ENCODE measurements at regions not wholly inside any gene's neighbourhood (a gene's known extent, or its start where the extent isn't known, plus 50 kb on each side); places are given as distances from the start of the nearest gene placed in this dataset.

DNA sequence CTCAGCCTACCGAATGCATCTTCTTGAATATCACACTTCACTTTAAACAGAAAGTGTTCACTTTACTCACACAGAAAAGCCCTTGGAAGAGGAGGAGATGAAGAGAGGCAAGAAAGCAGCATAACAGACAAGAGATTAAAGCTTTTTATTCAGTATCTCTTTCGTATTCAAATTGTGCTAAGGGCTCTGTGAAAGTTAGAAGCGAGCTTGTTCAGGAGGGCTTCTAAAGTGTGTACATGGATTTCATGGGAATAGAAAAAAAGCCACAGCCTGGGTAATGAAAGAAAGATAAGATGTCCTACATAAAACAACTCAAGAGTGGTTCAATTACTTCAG is 531.9 kb downstream of the TMEM182 start:
- no peaks in the 10 kb centered on the region for H3K4me1 ChIP-seq (ENCODE audit: insufficient read depth, low read length)
- H3K9me2 ChIP-seq (replicated peaks; ENCODE audit: low read length) = no peaks in the 10 kb centered on the region
- H3K36me3 ChIP-seq (ENCODE audit: low read depth, low read length) = no peaks in the 10 kb centered on the region
- no TSS peak for BruUV-seq (replicated peaks)
- peaks cover 88% of the 10 kb centered on the region for H3K27me3 ChIP-seq (ENCODE audit: low read length)
- H3K9me3 ChIP-seq (ENCODE audit: low read length) = no peaks in the 10 kb centered on the region
- H3F3A ChIP-seq (ENCODE audit: low read length, unreplicated experiment) = no peaks in the 10 kb centered on the region
- POLR2A ChIA-PET (ENCODE audit: unreplicated experiment) = no interaction called here
- H3K4me3 ChIP-seq (ENCODE audit: low read length) = no peak overlapping the region
- no peaks in the 10 kb centered on the region for H3K79me2 ChIP-seq (ENCODE audit: low read length)
- no peak overlapping the region for H3K9ac ChIP-seq (ENCODE audit: low read length)
- no peak overlapping the region for H2AFZ ChIP-seq (ENCODE audit: low read length)
- intact Hi-C loops (cut with micrococcal nuclease) = no loop called here
- no peak for ATAC-seq
- CTCF ChIA-PET = no interaction called here
- H3K27ac ChIP-seq (ENCODE audit: low read length) = no peak overlapping the region
- TF ChIP-seq, protein P1, sequence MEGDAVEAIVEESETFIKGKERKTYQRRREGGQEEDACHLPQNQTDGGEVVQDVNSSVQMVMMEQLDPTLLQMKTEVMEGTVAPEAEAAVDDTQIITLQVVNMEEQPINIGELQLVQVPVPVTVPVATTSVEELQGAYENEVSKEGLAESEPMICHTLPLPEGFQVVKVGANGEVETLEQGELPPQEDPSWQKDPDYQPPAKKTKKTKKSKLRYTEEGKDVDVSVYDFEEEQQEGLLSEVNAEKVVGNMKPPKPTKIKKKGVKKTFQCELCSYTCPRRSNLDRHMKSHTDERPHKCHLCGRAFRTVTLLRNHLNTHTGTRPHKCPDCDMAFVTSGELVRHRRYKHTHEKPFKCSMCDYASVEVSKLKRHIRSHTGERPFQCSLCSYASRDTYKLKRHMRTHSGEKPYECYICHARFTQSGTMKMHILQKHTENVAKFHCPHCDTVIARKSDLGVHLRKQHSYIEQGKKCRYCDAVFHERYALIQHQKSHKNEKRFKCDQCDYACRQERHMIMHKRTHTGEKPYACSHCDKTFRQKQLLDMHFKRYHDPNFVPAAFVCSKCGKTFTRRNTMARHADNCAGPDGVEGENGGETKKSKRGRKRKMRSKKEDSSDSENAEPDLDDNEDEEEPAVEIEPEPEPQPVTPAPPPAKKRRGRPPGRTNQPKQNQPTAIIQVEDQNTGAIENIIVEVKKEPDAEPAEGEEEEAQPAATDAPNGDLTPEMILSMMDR (conservative IDR thresholded peaks at IDR 0.05; ENCODE audit: low read depth, low read length) = no peak
- TF ChIP-seq EZH2phosphoT487 (IDR thresholded peaks at IDR 0.05; ENCODE audit: borderline replicate concordance, low read length) (no peak), EZH2 (IDR thresholded peaks at IDR 0.05; ENCODE audit: low read length, unreplicated experiment) (no peak)
- no peaks in the 10 kb centered on the region for H4K20me1 ChIP-seq (ENCODE audit: low read length)
- H3K4me2 ChIP-seq (ENCODE audit: low read length) = no peak overlapping the region
- no peak for DNase-seq

DNA sequence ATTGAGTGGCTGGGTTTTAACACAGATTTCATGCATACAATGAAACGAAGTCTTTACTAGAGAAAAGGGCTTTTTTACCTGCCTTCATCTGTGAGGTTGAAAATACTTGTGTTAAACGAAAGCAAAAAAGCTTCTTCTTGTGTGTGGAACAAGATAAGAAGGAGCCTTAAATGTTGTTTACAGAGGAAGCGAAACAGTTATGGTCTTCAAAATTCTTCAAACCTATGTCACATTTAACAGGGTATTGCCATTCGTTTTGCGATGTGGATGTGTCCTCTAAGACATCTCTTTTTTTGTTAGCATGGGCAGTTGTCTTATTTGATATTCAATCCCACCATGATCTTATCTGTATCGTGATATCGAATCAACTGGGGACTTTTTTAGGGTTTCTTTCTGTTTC is 532.6 kb downstream of the TMEM182 start:
- POLR2A ChIA-PET (ENCODE audit: unreplicated experiment) = no interaction called here
- H3K9me3 ChIP-seq (ENCODE audit: low read length) = no peaks in the 10 kb centered on the region
- no peaks in the 10 kb centered on the region for H3K36me3 ChIP-seq (ENCODE audit: low read depth, low read length)
- H3K27ac ChIP-seq (ENCODE audit: low read length) = no peak overlapping the region
- H3F3A ChIP-seq (ENCODE audit: low read length, unreplicated experiment) = no peaks in the 10 kb centered on the region
- no peak overlapping the region for H3K9ac ChIP-seq (ENCODE audit: low read length)
- no peaks in the 10 kb centered on the region for H3K79me2 ChIP-seq (ENCODE audit: low read length)
- H3K4me2 ChIP-seq (ENCODE audit: low read length) = no peak overlapping the region
- DNase-seq (no peak), ATAC-seq (no peak)
- H4K20me1 ChIP-seq (ENCODE audit: low read length) = no peaks in the 10 kb centered on the region
- peaks cover 87% of the 10 kb centered on the region for H3K27me3 ChIP-seq (ENCODE audit: low read length)
- no peak overlapping the region for H2AFZ ChIP-seq (ENCODE audit: low read length)
- intact Hi-C loops (cut with micrococcal nuclease) = no loop called here
- no peaks in the 10 kb centered on the region for H3K4me1 ChIP-seq (ENCODE audit: insufficient read depth, low read length)
- CTCF ChIA-PET = no interaction called here
- no peak overlapping the region for H3K4me3 ChIP-seq (ENCODE audit: low read length)
- no TSS peak for BruUV-seq (replicated peaks)
- TF ChIP-seq, protein P1 (conservative IDR thresholded peaks at IDR 0.05; ENCODE audit: low read depth, low read length) = no peak
- TF ChIP-seq EZH2phosphoT487 (IDR thresholded peaks at IDR 0.05; ENCODE audit: borderline replicate concordance, low read length) (no peak), EZH2 (IDR thresholded peaks at IDR 0.05; ENCODE audit: low read length, unreplicated experiment) (no peak)
- H3K9me2 ChIP-seq (replicated peaks; ENCODE audit: low read length) = no peaks in the 10 kb centered on the region

DNA sequence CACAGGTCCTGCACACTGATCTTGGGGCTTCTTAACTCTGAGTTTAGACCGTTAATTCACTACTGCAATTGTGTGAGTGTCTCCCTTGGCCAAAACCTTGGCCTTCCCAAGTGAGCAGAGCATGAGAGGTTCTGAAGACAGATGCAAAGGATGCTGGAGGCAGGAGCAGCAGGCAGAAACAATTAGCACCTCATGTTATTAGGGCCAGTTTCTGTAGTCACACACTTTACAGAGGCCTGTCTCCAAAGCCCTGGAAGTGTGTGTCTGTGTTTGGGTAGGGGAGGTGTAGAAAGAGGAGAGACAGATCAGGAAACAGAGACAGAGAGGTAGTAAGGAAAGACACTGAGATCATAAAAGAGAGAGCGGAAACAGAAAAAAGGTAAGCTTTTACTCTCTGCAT is 533.8 kb downstream of the TMEM182 start:
- Histone ChIP-seq H3K4me1 (ENCODE audit: insufficient read depth, low read length) (no peaks in the 10 kb centered on the region), H4K20me1 (ENCODE audit: low read length) (no peaks in the 10 kb centered on the region), H3K27me3 (ENCODE audit: low read length) (peaks cover 76% of the 10 kb centered on the region), H2AFZ (ENCODE audit: low read length) (no peak overlapping the region), H3K9ac (ENCODE audit: low read length) (no peak overlapping the region), H3K9me2 (replicated peaks; ENCODE audit: low read length) (no peaks in the 10 kb centered on the region), H3K36me3 (ENCODE audit: low read depth, low read length) (no peaks in the 10 kb centered on the region), H3K27ac (ENCODE audit: low read length) (no peak overlapping the region), H3K79me2 (ENCODE audit: low read length) (no peaks in the 10 kb centered on the region), H3K4me3 (ENCODE audit: low read length) (no peak overlapping the region), H3K4me2 (ENCODE audit: low read length) (no peak overlapping the region), H3K9me3 (ENCODE audit: low read length) (no peaks in the 10 kb centered on the region), H3F3A (ENCODE audit: low read length, unreplicated experiment) (no peaks in the 10 kb centered on the region)
- intact Hi-C loops (cut with micrococcal nuclease) = no loop called here
- no peak for DNase-seq
- CTCF ChIA-PET = no interaction called here
- TF ChIP-seq, protein P1 (conservative IDR thresholded peaks at IDR 0.05; ENCODE audit: low read depth, low read length) = no peak
- no peak for ATAC-seq
- POLR2A ChIA-PET (ENCODE audit: unreplicated experiment) = no interaction called here
- BruUV-seq (replicated peaks) = no TSS peak
